HG03066 (cell line): ENCODE measurements at regions not wholly inside any gene's neighbourhood (a gene's known extent, or its start where the extent isn't known, plus 50 kb on each side); places are given as distances from the start of the nearest gene placed in this dataset.
"Not testable (repeated sequence)": the region's sequence is repeated elsewhere in the genome, so short reads cannot be mapped to it uniquely, and the experiment has no call there.

Experiments
- ATAC-seq: cut with Tn5 transposase; IDR thresholded peaks from one replicate; pipeline ENCODE4 v1.9.1; 2021; ENCODE audit warnings: low read depth; ENCODE audit not compliant: unreplicated experiment

- no peak for ATAC-seq
Observed at GRCh38 chr20:22690000-22690399, 105.6 kb upstream of the FOXA2 start.

GRCh38 chr20:22690616-22691179 lies 106.3 kb upstream of the FOXA2 start:
- no peak for ATAC-seq

GRCh38 chr20:22691369-22692118 lies 107.2 kb upstream of the FOXA2 start:
- no peak for ATAC-seq

- ATAC-seq, result no peak
Observed at GRCh38 chr20:22692119-22692475, 107.7 kb upstream of the FOXA2 start.

- not testable (repeated sequence) for ATAC-seq
Observed at GRCh38 chr20:22692620-22693019, 108.2 kb upstream of the FOXA2 start.

- no peak for ATAC-seq
Observed at GRCh38 chr20:22696759-22697158, 112.4 kb upstream of the FOXA2 start.

- ATAC-seq, result no peak
Observed at GRCh38 chr20:22698259-22698842, 114.0 kb upstream of the FOXA2 start.

- ATAC-seq, result no peak
Observed at GRCh38 chr20:22699396-22699795, 115.0 kb upstream of the FOXA2 start.

- no peak for ATAC-seq
Observed at GRCh38 chr20:22700367-22700766, 116.0 kb upstream of the FOXA2 start.

- ATAC-seq, result no peak
Observed at GRCh38 chr20:22701679-22702308, 117.4 kb upstream of the FOXA2 start.

GRCh38 chr20:22703843-22704242 lies 119.5 kb upstream of the FOXA2 start:
- no peak for ATAC-seq

- no peak for ATAC-seq
Observed at GRCh38 chr20:22711971-22712755, 127.8 kb upstream of the FOXA2 start.

GRCh38 chr20:22716821-22717351 lies 132.5 kb upstream of the FOXA2 start:
- ATAC-seq, result no peak

GRCh38 chr20:22717466-22717865 lies 133.1 kb upstream of the FOXA2 start:
- no peak for ATAC-seq

GRCh38 chr20:22719167-22719591 lies 134.8 kb upstream of the FOXA2 start:
- no peak for ATAC-seq

- ATAC-seq, result no peak
Observed at GRCh38 chr20:22720206-22720605, 135.8 kb upstream of the FOXA2 start.

GRCh38 chr20:22722811-22723210 lies 138.4 kb upstream of the FOXA2 start:
- no peak for ATAC-seq

GRCh38 chr20:22723659-22724058 lies 139.3 kb upstream of the FOXA2 start:
- ATAC-seq, result no peak

GRCh38 chr20:22728146-22728745 lies 143.9 kb upstream of the FOXA2 start:
- no peak for ATAC-seq

- ATAC-seq, result no peak
Observed at GRCh38 chr20:22729180-22729579, 144.8 kb upstream of the FOXA2 start.
